Transverse colon (tissue), 4 donors: ENCODE measurements at regions not wholly inside any gene's neighbourhood (a gene's known extent, or its start where the extent isn't known, plus 50 kb on each side); places are given as distances from the start of the nearest gene placed in this dataset.

Source experiments
- DNase-seq: peaks from one replicate; pipeline ENCODE4 v3.0.0-alpha.2; 2019
- H3K27ac ChIP-seq, 4 donors: fragments of 200-600 bp; sonication (generic); 2 replicates each; pipeline ENCODE4 v1.5.1; 2016 to 2018; ENCODE audit warnings: inconsistent platforms in 4 of 4
- H3K27me3 ChIP-seq: fragments of 200-600 bp; sonication (generic); 2 replicates; pipeline ENCODE4 v1.5.1; 2017; ENCODE audit warnings: inconsistent platforms
- H3K36me3 ChIP-seq, 4 donors: fragments of 200-600 bp; sonication (generic); 2 replicates each; pipeline ENCODE4 v1.5.1; 2017 to 2019; ENCODE audit warnings: inconsistent platforms in 4 of 4
- H3K4me1 ChIP-seq, 4 donors: fragments of 200-600 bp; sonication (generic); 2 replicates each; pipeline ENCODE4 v1.5.1; 2017 to 2020; ENCODE audit warnings: inconsistent platforms in 4 of 4
- H3K4me3 ChIP-seq, 4 donors: fragments of 200-600 bp; sonication (generic); 1 replicate in 1 of 4; 2 replicates in 3 of 4; pipeline versions ENCODE4 v1.5.1 to v1.6.1; 2017 to 2019; ENCODE audit warnings: inconsistent platforms in 4 of 4
- H3K9me3 ChIP-seq, 2 donors: fragments of 200-600 bp; sonication (generic); 2 replicates each; pipeline ENCODE4 v1.5.1; 2017 to 2019; ENCODE audit warnings: inconsistent platforms in 2 of 2
- CTCF ChIP-seq, 5 experiments: fragments of 200-600 bp in 3 of 5; fragments of 450-650 bp in 2 of 5; sonication (generic) in 3 of 5; IDR thresholded peaks; 1 replicate in 2 of 5; 2 replicates in 3 of 5; pipeline ENCODE4 v1.5.1; 2016 to 2017; ENCODE audit warnings: antibody characterized with exemption in 5 of 5, inconsistent platforms in 3 of 5, mild to moderate bottlenecking in 2 of 5, moderate library complexity in 1 of 5
- EP300 ChIP-seq: sonication (generic); formaldehyde crosslinking; IDR thresholded peaks from one replicate; pipeline ENCODE4 v1.6.1; 2017; ENCODE audit warnings: antibody characterized with exemption, low read depth
- POLR2A ChIP-seq: fragments of 450-650 bp; IDR thresholded peaks from one replicate; pipeline ENCODE4 v1.6.1; 2016; ENCODE audit warnings: antibody characterized with exemption, mild to moderate bottlenecking, moderate library complexity
- POLR2AphosphoS5 ChIP-seq, 3 donors: sonication (generic); formaldehyde crosslinking; IDR thresholded peaks; one replicate each; pipeline ENCODE4 v1.6.1; 2016; ENCODE audit warnings: antibody characterized with exemption in 3 of 3
- WGBS, 2 donors: methylation state at CpG; one replicate each; pipeline ENCODE4 v1.1.5; 2018; ENCODE audit warnings: low coverage in 1 of 2; 5-methylcytosine and 5-hydroxymethylcytosine counted together
- in situ Hi-C, 4 donors: fragments of 200-750 bp; cut with MboI; loops; one replicate each; pipeline versions ENCODE4 v1.15.0 to v1.15.1; 2017; ENCODE audit warnings: low sequenced_read_pairs in 3 of 4, low pct_ligation_motif_present in 1 of 4, low pct_unique_long_range_greater_than_20kb in 1 of 4
- intact Hi-C: fragments of 100-400 bp; cut with DNase I; formaldehyde crosslinking; loops from one replicate; pipeline ENCODE4 v1.15.1; 2023; ENCODE audit warnings: low total_unique reads

GRCh38 chr7:156547884-156548561 lies 92.6 kb upstream of the RNF32 start:
- Histone ChIP-seq H3K4me1 (peaks cover 0 to 3% (median 0%) of the 10 kb centered on the region in 4 donors), H3K9me3 (no peaks in the 10 kb centered on the region), H3K36me3 (no peaks in the 10 kb centered on the region), H3K27me3 (no peaks in the 10 kb centered on the region), H3K4me3 (no peak overlapping the region), H3K27ac (no peak overlapping the region)
- no peak for DNase-seq
- intact Hi-C loops = no loop called here
- in situ Hi-C loops = no loop called here
- 74 to 75% methylated on average over 13 to 20 of the region's 20 CpGs for WGBS, 2 donors
- TF ChIP-seq CTCF (IDR thresholded peaks at IDR 0.05) (no peak), POLR2AphosphoS5 (IDR thresholded peaks at IDR 0.05) (no peak), POLR2A (no peak), EP300 (no peak)

- in situ Hi-C loops (no loop called here), intact Hi-C loops (no loop called here)
- no peak overlapping the region for H3K27ac ChIP-seq
- TF ChIP-seq POLR2A (no peak), EP300 (no peak), CTCF (IDR thresholded peaks at IDR 0.05) (no peak), POLR2AphosphoS5 (IDR thresholded peaks at IDR 0.05) (no peak)
- H3K36me3 ChIP-seq = no peaks in the 10 kb centered on the region
- DNase-seq = no peak
- H3K27me3 ChIP-seq = no peaks in the 10 kb centered on the region
- no peaks in the 10 kb centered on the region for H3K9me3 ChIP-seq
- peaks cover 0 to 3% (median 0%) of the 10 kb centered on the region in 4 donors for H3K4me1 ChIP-seq
- WGBS, 2 donors = 66 to 80% methylated on average over 1 to 9 of the region's 9 CpGs
- no peak overlapping the region for H3K4me3 ChIP-seq
These were observed 94.6 kb upstream of the RNF32 start for GRCh38 chr7:156545979-156546378.

- intact Hi-C loops = no loop called here
- 62 to 75% methylated on average over 3 to 11 of the region's 11 CpGs for WGBS, 2 donors
- peak; percentile 58 for DNase-seq
- Histone ChIP-seq H3K9me3 (no peaks in the 10 kb centered on the region), H3K27ac (peak overlapping the region in 1 of 4 donors; percentile 31), H3K27me3 (no peaks in the 10 kb centered on the region), H3K4me3 (no peak overlapping the region), H3K36me3 (no peaks in the 10 kb centered on the region), H3K4me1 (peaks cover 0 to 3% (median 0%) of the 10 kb centered on the region in 4 donors)
- in situ Hi-C loops = no loop called here
- TF ChIP-seq CTCF (IDR thresholded peaks at IDR 0.05) (peak in 2 of 5 experiments; percentile 22), POLR2AphosphoS5 (IDR thresholded peaks at IDR 0.05) (peak in 1 of 3 donors; percentile 29), POLR2A (no peak), EP300 (no peak)
These were observed 95.5 kb upstream of the RNF32 start for GRCh38 chr7:156544919-156545715.

- TF ChIP-seq EP300 (no peak), POLR2AphosphoS5 (IDR thresholded peaks at IDR 0.05) (no peak), CTCF (IDR thresholded peaks at IDR 0.05) (no peak), POLR2A (no peak)
- intact Hi-C loops (no loop called here), in situ Hi-C loops (no loop called here)
- no peak overlapping the region for H3K4me3 ChIP-seq
- no peaks in the 10 kb centered on the region for H3K36me3 ChIP-seq
- peaks cover 0 to 3% (median 0%) of the 10 kb centered on the region in 4 donors for H3K4me1 ChIP-seq
- DNase-seq = no peak
- 82 to 84% methylated on average over 23 to 33 of the region's 33 CpGs for WGBS, 2 donors
- H3K9me3 ChIP-seq = no peaks in the 10 kb centered on the region
- no peak overlapping the region for H3K27ac ChIP-seq
- H3K27me3 ChIP-seq = no peaks in the 10 kb centered on the region
These were observed 96.6 kb upstream of the RNF32 start for GRCh38 chr7:156543699-156544598.
